GM23248 (cell line): ENCODE measurements at regions not wholly inside any gene's neighbourhood (a gene's known extent, or its start where the extent isn't known, plus 50 kb on each side); places are given as distances from the start of the nearest gene placed in this dataset.

Experiments used
- DNase-seq: peaks from one replicate; pipeline ENCODE4 v3.0.0-alpha.2; 2015
- H2AFZ ChIP-seq: fragments of 200-600 bp; sonication (generic); 2 replicates; pipeline ENCODE4 v1.6.1; 2016; ENCODE audit warnings: antibody characterized with exemption
- H3F3A ChIP-seq: fragments of 200-600 bp; sonication (generic); 2 replicates; pipeline ENCODE4 v1.6.1; 2016; ENCODE audit warnings: mild to moderate bottlenecking, antibody characterized with exemption, mixed run types; ENCODE audit not compliant: insufficient read depth
- H3K27ac ChIP-seq: fragments of 200-600 bp; sonication (generic); 2 replicates; pipeline ENCODE4 v1.5.1; 2016; ENCODE audit warnings: mild to moderate bottlenecking
- H3K27me3 ChIP-seq: fragments of 200-600 bp; sonication (generic); replicated peaks from 2 replicates; pipeline ENCODE4 v1.6.1; 2016; ENCODE audit warnings: mild to moderate bottlenecking; ENCODE audit not compliant: insufficient read depth
- H3K36me3 ChIP-seq: fragments of 200-600 bp; sonication (generic); 2 replicates; pipeline ENCODE4 v1.6.1; 2016; ENCODE audit warnings: low read depth, mild to moderate bottlenecking
- H3K4me1 ChIP-seq: fragments of 200-600 bp; sonication (generic); 2 replicates; pipeline ENCODE4 v1.6.1; 2016; ENCODE audit warnings: mild to moderate bottlenecking; ENCODE audit not compliant: insufficient read depth
- H3K4me2 ChIP-seq: fragments of 200-600 bp; sonication (generic); one replicate; pipeline ENCODE4 v1.6.1; 2016; ENCODE audit warnings: mild to moderate bottlenecking; ENCODE audit not compliant: unreplicated experiment
- H3K4me3 ChIP-seq: fragments of 200-600 bp; sonication (generic); 2 replicates; pipeline ENCODE4 v1.5.1; 2016; ENCODE audit warnings: mild to moderate bottlenecking
- H3K79me2 ChIP-seq: fragments of 200-600 bp; sonication (generic); 2 replicates; pipeline ENCODE4 v1.6.1; 2016; ENCODE audit warnings: mild to moderate bottlenecking; ENCODE audit not compliant: insufficient read depth
- H3K9ac ChIP-seq: fragments of 200-600 bp; sonication (generic); 2 replicates; pipeline ENCODE4 v1.6.1; 2016; ENCODE audit warnings: mild to moderate bottlenecking
- H3K9me2 ChIP-seq: fragments of 200-600 bp; sonication (generic); 2 replicates; pipeline ENCODE4 v1.6.1; 2016; ENCODE audit warnings: mixed run types, mild to moderate bottlenecking, moderate library complexity; ENCODE audit not compliant: insufficient read depth
- H3K9me3 ChIP-seq: fragments of 200-600 bp; sonication (generic); one replicate; pipeline ENCODE4 v1.6.1; 2017; ENCODE audit warnings: low read depth
- H4K20me1 ChIP-seq: fragments of 200-600 bp; sonication (generic); 2 replicates; pipeline ENCODE4 v1.6.0; 2016; ENCODE audit not compliant: insufficient read depth
- EZH2 ChIP-seq: fragments of 200-600 bp; sonication (generic); IDR thresholded peaks from 2 replicates; pipeline ENCODE4 v1.6.1; 2018; ENCODE audit warnings: antibody characterized with exemption, mild to moderate bottlenecking; ENCODE audit not compliant: insufficient read depth, poor library complexity, severe bottlenecking
- EZH2phosphoT487 ChIP-seq: fragments of 200-600 bp; sonication (generic); IDR thresholded peaks from 2 replicates; pipeline ENCODE4 v1.6.1; 2018; ENCODE audit warnings: antibody characterized with exemption, moderate library complexity, mild to moderate bottlenecking, low read depth; ENCODE audit not compliant: insufficient read depth
- WGBS, 2 experiments: methylation state at CpG; one replicate each; pipeline ENCODE4 v1.1.6; 2015 to 2017; ENCODE audit warnings: low lambda C conversion rate in 2 of 2, low coverage in 1 of 2; ENCODE audit errors: missing lambda C conversion rate in 2 of 2; 5-methylcytosine and 5-hydroxymethylcytosine counted together
- in situ Hi-C: fragments of 300-500 bp; cut with MboI; formaldehyde crosslinking; loops from 2 replicates; pipeline ENCODE4 v1.15.0; 2020

DNA sequence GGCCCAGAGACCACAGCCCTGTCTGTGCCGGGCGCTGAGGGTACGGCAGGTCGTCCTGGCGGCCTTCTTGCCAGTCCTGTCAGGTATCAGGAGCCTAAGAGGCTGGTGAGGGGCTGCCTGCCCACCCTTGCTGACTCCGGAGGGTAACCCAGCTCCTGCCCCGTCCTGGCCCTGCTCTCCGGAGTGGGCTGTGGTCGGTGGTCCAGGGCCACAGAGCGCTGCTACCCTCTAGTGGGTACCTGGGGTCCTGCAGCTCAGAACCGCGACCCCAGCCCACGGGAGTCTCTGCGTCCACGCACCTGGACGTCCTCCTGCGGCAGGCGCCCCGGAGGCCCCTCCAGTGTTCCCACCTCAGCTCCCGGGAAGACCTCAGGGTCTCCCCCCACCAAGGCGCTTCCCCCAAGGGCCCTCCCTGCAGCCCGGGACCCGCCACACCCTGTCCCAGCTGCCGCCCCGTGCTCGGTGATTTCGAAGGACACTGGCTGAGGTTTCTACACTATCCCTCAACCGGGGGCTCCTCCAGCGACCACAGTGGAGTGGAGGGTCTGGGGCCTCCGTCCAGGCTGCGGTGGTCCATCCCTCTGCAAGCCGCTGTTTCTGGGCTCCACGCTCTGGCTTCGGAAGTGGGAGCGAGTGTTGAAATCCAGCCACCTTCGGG is 75.9 kb upstream of the FBRSL1 start:
- TF ChIP-seq EZH2 (no peak), EZH2phosphoT487 (no peak)
- Histone ChIP-seq H3K27ac (no peak overlapping the region), H3K9ac (no peak overlapping the region), H2AFZ (no peak overlapping the region), H3F3A (no peaks in the 10 kb centered on the region), H3K4me3 (no peak overlapping the region), H3K27me3 (peaks cover 25% of the 10 kb centered on the region), H3K79me2 (no peaks in the 10 kb centered on the region), H3K4me2 (no peak overlapping the region), H4K20me1 (no peaks in the 10 kb centered on the region), H3K4me1 (no peaks in the 10 kb centered on the region), H3K36me3 (no peaks in the 10 kb centered on the region), H3K9me3 (no peaks in the 10 kb centered on the region), H3K9me2 (no peaks in the 10 kb centered on the region)
- 30 to 32% methylated on average over 36 of the region's 36 CpGs for WGBS, 2 experiments
- in situ Hi-C loops, result loop anchor here (10.0 kb wide), 1 partner anchor 201 kb away; the partner anchor contains the start of genes LRCOL1 and P2RX2
- DNase-seq, result no peak

DNA sequence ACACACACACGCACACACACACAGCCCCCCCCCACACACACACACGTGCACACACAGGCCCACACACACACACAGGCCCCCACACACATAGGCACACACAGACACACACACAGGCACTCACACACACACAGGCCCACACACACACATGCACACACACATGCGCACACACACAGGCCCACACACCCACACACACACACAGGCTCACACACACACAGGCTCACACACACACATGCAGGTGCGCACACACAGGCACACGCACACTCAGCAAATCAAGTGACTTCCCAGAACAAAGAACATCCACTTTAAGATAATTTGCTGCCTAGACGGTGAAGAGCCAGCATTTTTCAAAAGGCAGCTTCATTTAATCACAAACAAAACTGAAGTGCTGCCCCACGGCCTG is 78.5 kb upstream of the FBRSL1 start:
- Histone ChIP-seq H3F3A (no peaks in the 10 kb centered on the region), H4K20me1 (no peaks in the 10 kb centered on the region), H3K9ac (no peak overlapping the region), H3K4me2 (no peak overlapping the region), H3K9me3 (no peaks in the 10 kb centered on the region), H3K27me3 (peaks cover 6% of the 10 kb centered on the region), H3K27ac (no peak overlapping the region), H3K4me3 (no peak overlapping the region), H3K36me3 (no peaks in the 10 kb centered on the region), H3K79me2 (no peaks in the 10 kb centered on the region), H3K4me1 (no peaks in the 10 kb centered on the region), H3K9me2 (no peaks in the 10 kb centered on the region), H2AFZ (no peak overlapping the region)
- no peak for DNase-seq
- in situ Hi-C loops, result loop anchor here (10.0 kb wide), 1 partner anchor 203 kb away; the partner anchor contains the start of genes LRCOL1 and P2RX2
- no peak for TF ChIP-seq EZH2phosphoT487
- TF ChIP-seq EZH2, result no peak
- WGBS, 2 experiments, result 81 to 83% methylated on average over 5 to 7 of the region's 7 CpGs

DNA sequence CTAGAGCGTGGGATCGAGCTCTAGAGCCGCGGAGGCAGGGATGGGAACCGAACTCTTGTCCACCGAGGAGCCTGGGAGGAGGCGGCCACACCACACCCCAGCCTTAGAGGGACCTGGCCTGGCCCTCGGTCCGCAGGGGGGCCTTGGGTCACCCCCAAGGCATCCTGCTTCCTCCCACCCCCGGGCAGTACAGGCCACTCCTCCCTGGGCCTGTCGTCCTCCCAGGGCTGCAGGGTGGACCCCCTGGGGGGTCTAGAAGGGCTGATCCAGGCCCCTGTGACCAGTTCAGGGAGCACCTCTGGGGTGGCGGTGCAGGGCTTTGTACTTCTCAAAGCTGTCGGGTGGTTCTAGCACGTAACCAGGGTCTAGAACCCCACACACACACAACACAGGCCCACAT is 79.1 kb upstream of the FBRSL1 start:
- H3K27me3 ChIP-seq, result peaks cover 6% of the 10 kb centered on the region
- H3K9me3 ChIP-seq, result no peaks in the 10 kb centered on the region
- 90 to 92% methylated on average over 12 to 14 of the region's 14 CpGs for WGBS, 2 experiments
- H3F3A ChIP-seq, result no peaks in the 10 kb centered on the region
- H3K27ac ChIP-seq, result no peak overlapping the region
- TF ChIP-seq EZH2phosphoT487 (no peak), EZH2 (no peak)
- no peaks in the 10 kb centered on the region for H3K9me2 ChIP-seq
- H3K4me3 ChIP-seq, result no peak overlapping the region
- no peak overlapping the region for H3K9ac ChIP-seq
- no peaks in the 10 kb centered on the region for H3K36me3 ChIP-seq
- H2AFZ ChIP-seq, result no peak overlapping the region
- in situ Hi-C loops, result loop anchor here (10.0 kb wide), 1 partner anchor 204 kb away; the partner anchor contains the start of genes LRCOL1 and P2RX2
- DNase-seq, result no peak
- no peaks in the 10 kb centered on the region for H4K20me1 ChIP-seq
- no peaks in the 10 kb centered on the region for H3K4me1 ChIP-seq
- H3K79me2 ChIP-seq, result no peaks in the 10 kb centered on the region
- H3K4me2 ChIP-seq, result no peak overlapping the region

DNA sequence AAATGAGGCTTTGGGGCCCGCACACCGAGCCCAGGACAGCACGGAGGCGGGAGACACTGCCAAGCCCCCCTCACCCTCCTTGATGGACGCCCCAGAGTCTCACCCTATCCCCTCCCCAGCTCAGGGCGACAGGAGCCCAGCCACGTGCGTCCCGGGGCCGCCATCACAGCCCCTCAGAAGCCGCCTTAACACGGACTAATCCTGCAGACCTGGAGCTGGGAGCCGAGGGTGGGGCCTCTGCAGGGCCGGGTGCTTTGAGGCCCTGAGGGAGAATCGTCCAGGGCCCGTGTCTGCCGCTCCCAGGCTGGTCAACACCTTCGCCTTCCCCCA is 79.7 kb upstream of the FBRSL1 start:
- Histone ChIP-seq H3K9me3 (no peaks in the 10 kb centered on the region), H3K4me1 (no peaks in the 10 kb centered on the region), H3K27me3 (peaks cover 4% of the 10 kb centered on the region; the same call in 1 of the 2 replicates), H3K4me3 (no peak overlapping the region), H3F3A (no peaks in the 10 kb centered on the region), H3K79me2 (no peaks in the 10 kb centered on the region), H4K20me1 (no peaks in the 10 kb centered on the region), H3K9ac (no peak overlapping the region), H3K36me3 (no peaks in the 10 kb centered on the region), H3K4me2 (no peak overlapping the region), H3K27ac (no peak overlapping the region), H2AFZ (no peak overlapping the region), H3K9me2 (no peaks in the 10 kb centered on the region)
- 76 to 82% methylated on average over 17 to 18 of the region's 18 CpGs for WGBS, 2 experiments
- no peak for DNase-seq
- in situ Hi-C loops, result loop anchor here (10.0 kb wide), 1 partner anchor 205 kb away; the partner anchor contains the start of genes LRCOL1 and P2RX2
- TF ChIP-seq EZH2 (no peak), EZH2phosphoT487 (no peak)
